ENCODE measurements at regions not wholly inside any gene's neighbourhood (a gene's known extent, or its start where the extent isn't known, plus 50 kb on each side); places are given as distances from the start of the nearest gene placed in this dataset.

- Mint-ChIP-seq H3K4me1 (peaks cover 0 to 4% (median 0%) of the 10 kb centered on the region in 4 donors), H3K36me3 (no peaks in the 10 kb centered on the region), H3K27ac (no peak overlapping the region), H3K4me3 (no peak overlapping the region), H3K9me3 (peaks cover 0 to 4% (median 1%) of the 10 kb centered on the region in 7 donors), H3K27me3 (no peaks in the 10 kb centered on the region)
- Histone ChIP-seq H3K4me3 (ENCODE audit: low read depth, low read length) (no peak overlapping the region), H3K27ac (ENCODE audit: insufficient read depth, low read length, poor library complexity, severe bottlenecking) (no peak overlapping the region), H3K4me1 (ENCODE audit: control insufficient read depth, insufficient read depth, low read length, poor library complexity, severe bottlenecking) (no peaks in the 10 kb centered on the region), H3K36me3 (ENCODE audit: control insufficient read depth, insufficient read depth, low read length) (no peaks in the 10 kb centered on the region), H3K27me3 (ENCODE audit: control insufficient read depth, insufficient read depth, low read length) (no peaks in the 10 kb centered on the region), H3K9me3 (ENCODE audit: control insufficient read depth in 2 of 2, low read length in 2 of 2) (no peaks in the 10 kb centered on the region)
- DNase-seq (no peak), ATAC-seq (ENCODE audit: low read depth in 2 of 2) (no peak)
Observed at GRCh38 chr6:19753826-19754225, 83.3 kb upstream of the ID4 start.

GRCh38 chr6:19754686-19755085, 82.5 kb upstream of the ID4 start:
- peaks cover 0 to 4% (median 0%) of the 10 kb centered on the region in 4 donors for H3K4me1 Mint-ChIP-seq
- H3K27ac Mint-ChIP-seq: no peak overlapping the region
- H3K36me3 Mint-ChIP-seq: no peaks in the 10 kb centered on the region
- Histone ChIP-seq H3K27ac (ENCODE audit: insufficient read depth, low read length, poor library complexity, severe bottlenecking) (no peak overlapping the region), H3K36me3 (ENCODE audit: control insufficient read depth, insufficient read depth, low read length) (no peaks in the 10 kb centered on the region), H3K4me3 (ENCODE audit: low read depth, low read length) (no peak overlapping the region), H3K9me3 (ENCODE audit: control insufficient read depth in 2 of 2, low read length in 2 of 2) (no peaks in the 10 kb centered on the region), H3K27me3 (ENCODE audit: control insufficient read depth, insufficient read depth, low read length) (no peaks in the 10 kb centered on the region), H3K4me1 (ENCODE audit: control insufficient read depth, insufficient read depth, low read length, poor library complexity, severe bottlenecking) (no peaks in the 10 kb centered on the region)
- DNase-seq (no peak), ATAC-seq (ENCODE audit: low read depth in 2 of 2) (no peak)
- H3K27me3 Mint-ChIP-seq: no peaks in the 10 kb centered on the region
- peaks cover 0 to 3% (median 0%) of the 10 kb centered on the region in 7 donors for H3K9me3 Mint-ChIP-seq
- no peak overlapping the region for H3K4me3 Mint-ChIP-seq

- peaks cover 0 to 3% (median 1%) of the 10 kb centered on the region in 7 donors for H3K9me3 Mint-ChIP-seq
- no peaks in the 10 kb centered on the region for H3K27me3 Mint-ChIP-seq
- H3K4me1 Mint-ChIP-seq: peaks cover 0 to 4% (median 0%) of the 10 kb centered on the region in 4 donors
- no peak for ATAC-seq (ENCODE audit: low read depth in 2 of 2)
- Histone ChIP-seq H3K4me1 (ENCODE audit: control insufficient read depth, insufficient read depth, low read length, poor library complexity, severe bottlenecking) (no peaks in the 10 kb centered on the region), H3K9me3 (ENCODE audit: control insufficient read depth in 2 of 2, low read length in 2 of 2) (no peaks in the 10 kb centered on the region), H3K4me3 (ENCODE audit: low read depth, low read length) (no peak overlapping the region), H3K27me3 (ENCODE audit: control insufficient read depth, insufficient read depth, low read length) (no peaks in the 10 kb centered on the region), H3K36me3 (ENCODE audit: control insufficient read depth, insufficient read depth, low read length) (no peaks in the 10 kb centered on the region), H3K27ac (ENCODE audit: insufficient read depth, low read length, poor library complexity, severe bottlenecking) (no peak overlapping the region)
- DNase-seq: no peak
- H3K4me3 Mint-ChIP-seq: no peak overlapping the region
- no peak overlapping the region for H3K27ac Mint-ChIP-seq
- no peaks in the 10 kb centered on the region for H3K36me3 Mint-ChIP-seq
Observed at GRCh38 chr6:19755181-19755580, 82.0 kb upstream of the ID4 start.

- Histone ChIP-seq H3K36me3 (ENCODE audit: control insufficient read depth, insufficient read depth, low read length) (no peaks in the 10 kb centered on the region), H3K27ac (ENCODE audit: insufficient read depth, low read length, poor library complexity, severe bottlenecking) (no peak overlapping the region), H3K4me3 (ENCODE audit: low read depth, low read length) (no peak overlapping the region), H3K9me3 (ENCODE audit: control insufficient read depth in 2 of 2, low read length in 2 of 2) (no peaks in the 10 kb centered on the region), H3K4me1 (ENCODE audit: control insufficient read depth, insufficient read depth, low read length, poor library complexity, severe bottlenecking) (no peaks in the 10 kb centered on the region), H3K27me3 (ENCODE audit: control insufficient read depth, insufficient read depth, low read length) (no peaks in the 10 kb centered on the region)
- H3K27ac Mint-ChIP-seq: no peak overlapping the region
- H3K4me3 Mint-ChIP-seq: no peak overlapping the region
- no peaks in the 10 kb centered on the region for H3K27me3 Mint-ChIP-seq
- no peaks in the 10 kb centered on the region for H3K36me3 Mint-ChIP-seq
- H3K4me1 Mint-ChIP-seq: peaks cover 0 to 4% (median 0%) of the 10 kb centered on the region in 4 donors
- DNase-seq (no peak), ATAC-seq (ENCODE audit: low read depth in 2 of 2) (no peak)
- H3K9me3 Mint-ChIP-seq: peaks cover 0 to 3% (median 1%) of the 10 kb centered on the region in 7 donors
Observed at GRCh38 chr6:19757036-19757435, 80.1 kb upstream of the ID4 start.

- no peaks in the 10 kb centered on the region for H3K27me3 Mint-ChIP-seq
- H3K36me3 ChIP-seq (ENCODE audit: control insufficient read depth, insufficient read depth, low read length): no peaks in the 10 kb centered on the region
- H3K4me3 ChIP-seq (ENCODE audit: low read depth, low read length): no peak overlapping the region
- H3K9me3 Mint-ChIP-seq: peaks cover 0 to 6% (median 2%) of the 10 kb centered on the region in 7 donors
- H3K27me3 ChIP-seq (ENCODE audit: control insufficient read depth, insufficient read depth, low read length): no peaks in the 10 kb centered on the region
- DNase-seq: no peak
- H3K27ac ChIP-seq (ENCODE audit: insufficient read depth, low read length, poor library complexity, severe bottlenecking): no peak overlapping the region
- peaks cover 0 to 4% (median 0%) of the 10 kb centered on the region in 4 donors for H3K4me1 Mint-ChIP-seq
- H3K4me1 ChIP-seq (ENCODE audit: control insufficient read depth, insufficient read depth, low read length, poor library complexity, severe bottlenecking): no peaks in the 10 kb centered on the region
- H3K9me3 ChIP-seq (ENCODE audit: control insufficient read depth in 2 of 2, low read length in 2 of 2): no peaks in the 10 kb centered on the region
- ATAC-seq (ENCODE audit: low read depth in 2 of 2): no peak
- H3K27ac Mint-ChIP-seq: no peak overlapping the region
- H3K36me3 Mint-ChIP-seq: no peaks in the 10 kb centered on the region
- H3K4me3 Mint-ChIP-seq: no peak overlapping the region
Observed at GRCh38 chr6:19759117-19759880, 77.9 kb upstream of the ID4 start.

GRCh38 chr6:19761121-19761520, 76.0 kb upstream of the ID4 start:
- Mint-ChIP-seq H3K36me3 (no peaks in the 10 kb centered on the region), H3K9me3 (peaks cover 0 to 6% (median 2%) of the 10 kb centered on the region in 7 donors), H3K27ac (no peak overlapping the region), H3K27me3 (no peaks in the 10 kb centered on the region), H3K4me1 (peaks cover 0 to 4% (median 0%) of the 10 kb centered on the region in 4 donors), H3K4me3 (no peak overlapping the region)
- Histone ChIP-seq H3K36me3 (ENCODE audit: control insufficient read depth, insufficient read depth, low read length) (no peaks in the 10 kb centered on the region), H3K27ac (ENCODE audit: insufficient read depth, low read length, poor library complexity, severe bottlenecking) (no peak overlapping the region), H3K4me1 (ENCODE audit: control insufficient read depth, insufficient read depth, low read length, poor library complexity, severe bottlenecking) (no peaks in the 10 kb centered on the region), H3K9me3 (ENCODE audit: control insufficient read depth in 2 of 2, low read length in 2 of 2) (no peaks in the 10 kb centered on the region), H3K4me3 (ENCODE audit: low read depth, low read length) (no peak overlapping the region), H3K27me3 (ENCODE audit: control insufficient read depth, insufficient read depth, low read length) (no peaks in the 10 kb centered on the region)
- ATAC-seq (ENCODE audit: low read depth in 2 of 2): no peak
- DNase-seq: no peak

GRCh38 chr6:19771753-19772336, 65.3 kb upstream of the ID4 start:
- Histone ChIP-seq H3K4me3 (ENCODE audit: low read depth, low read length) (no peak overlapping the region), H3K36me3 (ENCODE audit: control insufficient read depth, insufficient read depth, low read length) (no peaks in the 10 kb centered on the region), H3K27ac (ENCODE audit: insufficient read depth, low read length, poor library complexity, severe bottlenecking) (no peak overlapping the region), H3K4me1 (ENCODE audit: control insufficient read depth, insufficient read depth, low read length, poor library complexity, severe bottlenecking) (no peaks in the 10 kb centered on the region), H3K9me3 (ENCODE audit: control insufficient read depth in 2 of 2, low read length in 2 of 2) (no peaks in the 10 kb centered on the region), H3K27me3 (ENCODE audit: control insufficient read depth, insufficient read depth, low read length) (no peaks in the 10 kb centered on the region)
- no peaks in the 10 kb centered on the region for H3K36me3 Mint-ChIP-seq
- no peaks in the 10 kb centered on the region for H3K27me3 Mint-ChIP-seq
- DNase-seq (no peak), ATAC-seq (ENCODE audit: low read depth in 2 of 2) (no peak)
- H3K27ac Mint-ChIP-seq: no peak overlapping the region
- no peak overlapping the region for H3K4me3 Mint-ChIP-seq
- H3K9me3 Mint-ChIP-seq: peaks cover 0 to 8% (median 0%) of the 10 kb centered on the region in 7 donors
- no peaks in the 10 kb centered on the region for H3K4me1 Mint-ChIP-seq

GRCh38 chr6:19772891-19773290, 64.3 kb upstream of the ID4 start:
- H3K9me3 ChIP-seq (ENCODE audit: control insufficient read depth in 2 of 2, low read length in 2 of 2): no peaks in the 10 kb centered on the region
- DNase-seq (no peak), ATAC-seq (ENCODE audit: low read depth in 2 of 2) (no peak)
- H3K27ac Mint-ChIP-seq: no peak overlapping the region
- H3K27ac ChIP-seq (ENCODE audit: insufficient read depth, low read length, poor library complexity, severe bottlenecking): no peak overlapping the region
- no peaks in the 10 kb centered on the region for H3K27me3 Mint-ChIP-seq
- H3K4me1 Mint-ChIP-seq: no peaks in the 10 kb centered on the region
- peaks cover 0 to 8% (median 0%) of the 10 kb centered on the region in 7 donors for H3K9me3 Mint-ChIP-seq
- H3K36me3 ChIP-seq (ENCODE audit: control insufficient read depth, insufficient read depth, low read length): no peaks in the 10 kb centered on the region
- no peaks in the 10 kb centered on the region for H3K36me3 Mint-ChIP-seq
- H3K4me3 Mint-ChIP-seq: no peak overlapping the region
- H3K4me1 ChIP-seq (ENCODE audit: control insufficient read depth, insufficient read depth, low read length, poor library complexity, severe bottlenecking): no peaks in the 10 kb centered on the region
- no peaks in the 10 kb centered on the region for H3K27me3 ChIP-seq (ENCODE audit: control insufficient read depth, insufficient read depth, low read length)
- no peak overlapping the region for H3K4me3 ChIP-seq (ENCODE audit: low read depth, low read length)

Data from CD4-positive, CD25-positive, alpha-beta regulatory T cell (primary cell).